Lung (tissue), 11 donors: ENCODE measurements at regions not wholly inside any gene's neighbourhood (a gene's known extent, or its start where the extent isn't known, plus 50 kb on each side); places are given as distances from the start of the nearest gene placed in this dataset.
A peak's percentile ranks its signal among the peaks of the same experiment; 100 is the strongest.

Experiments used
- ATAC-seq: fragments of 200-7000 bp; cut with Tn5 transposase; one replicate; pipeline ENCODE4 v1.9.1; 2020; ENCODE audit warnings: moderate number of reproducible peaks; ENCODE audit not compliant: insufficient read depth, low FRiP score
- DNase-seq, 3 donors: peaks; one replicate each; pipeline ENCODE4 v3.0.0-alpha.2; 2013 to 2017
- H3K27ac ChIP-seq, 2 donors: one replicate each; pipeline ENCODE4 v1.5.1; 2013; ENCODE audit warnings: mild to moderate bottlenecking in 2 of 2, moderate library complexity in 2 of 2, control low read depth in 1 of 2, inconsistent platforms in 1 of 2, low read depth in 1 of 2, low read length in 1 of 2
- H3K27me3 ChIP-seq, 3 donors: one replicate each; pipeline ENCODE4 v1.5.1; 2013; ENCODE audit warnings: low read length in 2 of 3; ENCODE audit not compliant: control insufficient read depth in 3 of 3, insufficient read depth in 3 of 3
- H3K36me3 ChIP-seq, 4 donors: one replicate each; pipeline ENCODE4 v1.5.1; 2013; ENCODE audit warnings: low read length in 4 of 4, mild to moderate bottlenecking in 1 of 4, moderate library complexity in 1 of 4; ENCODE audit not compliant: control insufficient read depth in 4 of 4, insufficient read depth in 4 of 4
- H3K4me1 ChIP-seq, 5 donors: one replicate each; pipeline ENCODE4 v1.5.1; 2013; ENCODE audit warnings: low read length in 5 of 5, mild to moderate bottlenecking in 2 of 5, moderate library complexity in 1 of 5; ENCODE audit not compliant: control insufficient read depth in 5 of 5, insufficient read depth in 5 of 5
- H3K4me3 ChIP-seq: one replicate; pipeline ENCODE4 v1.5.1; 2013; ENCODE audit warnings: mild to moderate bottlenecking, control low read depth, moderate library complexity
- H3K9ac ChIP-seq, 2 donors: one replicate each; pipeline ENCODE4 v1.5.1; 2013; ENCODE audit warnings: low read length in 2 of 2, control low read depth in 1 of 2; ENCODE audit not compliant: insufficient read depth in 1 of 2
- H3K9me3 ChIP-seq, 4 donors: one replicate each; pipeline ENCODE4 v1.5.1; 2013; ENCODE audit warnings: low read length in 3 of 4, mild to moderate bottlenecking in 1 of 4, moderate library complexity in 1 of 4; ENCODE audit not compliant: control insufficient read depth in 4 of 4, insufficient read depth in 3 of 4
- CTCF ChIP-seq: IDR thresholded peaks from 2 replicates; pipeline ENCODE4 v1.5.1; 2012; ENCODE audit warnings: mild to moderate bottlenecking; ENCODE audit errors: control extremely low read depth, extremely low read depth
- WGBS, 2 donors: extraction: QIAGEN DNeasy Blood & Tissue Kit; methylation state at CpG; one replicate each; pipeline ENCODE4 v1.1.7; 2013; 5-methylcytosine and 5-hydroxymethylcytosine counted together
- donor health status: control.
- donor health status: control.
- donor health status: Bipolar disorder and iron deficiency.
- donor health status: healthy.
- donor health status: DM: yes; HTN: yes; CAD: no.

GRCh38 chr3:16050641-16051467 lies 123.6 kb upstream of the GALNT15 start:
- no peak overlapping the region for H3K9ac ChIP-seq

GRCh38 chr3:16051691-16052090 lies 122.8 kb upstream of the GALNT15 start:
- ATAC-seq = no peak
- Histone ChIP-seq H3K4me3 (no peak overlapping the region), H3K27ac (peak overlapping the region; percentile 14 to 80), H3K9me3 (no peaks in the 10 kb centered on the region), H3K27me3 (no peaks in the 10 kb centered on the region), H3K4me1 (peaks cover 0 to 7% (median 0%) of the 10 kb centered on the region in 5 donors), H3K9ac (no peak overlapping the region), H3K36me3 (no peaks in the 10 kb centered on the region)
- WGBS, 2 donors = 70 to 87% methylated on average over 4 of the region's 4 CpGs
- TF ChIP-seq CTCF = no peak
- no peak for DNase-seq

More at GRCh38 chr3:16050641-16051467, 123.6 kb upstream of the GALNT15 start:
- DNase-seq (peak in 2 of 3 donors; percentile 48 to 63), ATAC-seq (peak; percentile 30)
- Histone ChIP-seq H3K27me3 (no peaks in the 10 kb centered on the region), H3K4me1 (peaks cover 0 to 7% (median 0%) of the 10 kb centered on the region in 5 donors), H3K36me3 (no peaks in the 10 kb centered on the region), H3K4me3 (no peak overlapping the region), H3K9me3 (no peaks in the 10 kb centered on the region), H3K27ac (peak overlapping the region; percentile 14 to 80)
- TF ChIP-seq CTCF = no peak
- WGBS, 2 donors = 44 to 56% methylated on average over 16 of the region's 16 CpGs

GRCh38 chr3:16052964-16053363 lies 121.5 kb upstream of the GALNT15 start:
- H3K36me3 ChIP-seq = no peaks in the 10 kb centered on the region
- peaks cover 0 to 7% (median 0%) of the 10 kb centered on the region in 5 donors for H3K4me1 ChIP-seq
- DNase-seq (no peak), ATAC-seq (no peak)
- H3K9me3 ChIP-seq = no peaks in the 10 kb centered on the region
- H3K4me3 ChIP-seq = no peak overlapping the region
- no peak for TF ChIP-seq CTCF
- H3K9ac ChIP-seq = no peak overlapping the region
- H3K27ac ChIP-seq = no peak overlapping the region
- H3K27me3 ChIP-seq = no peaks in the 10 kb centered on the region
